GM18505 (cell line): ENCODE measurements at regions not wholly inside any gene's neighbourhood (a gene's known extent, or its start where the extent isn't known, plus 50 kb on each side); places are given as distances from the start of the nearest gene placed in this dataset.
"Not testable (repeated sequence)": the region's sequence is repeated elsewhere in the genome, so short reads cannot be mapped to it uniquely, and the experiment has no call there.

Experiments used
- ATAC-seq: cut with Tn5 transposase; IDR thresholded peaks from one replicate; pipeline ENCODE4 v1.9.1; 2021; ENCODE audit not compliant: unreplicated experiment
- POLR2A ChIP-seq: IDR thresholded peaks from 4 replicates; pipeline ENCODE4 v1.6.1; 2011; ENCODE audit warnings: borderline replicate concordance; ENCODE audit not compliant: insufficient read depth, insufficient read length; ENCODE audit errors: extremely low read depth

DNA sequence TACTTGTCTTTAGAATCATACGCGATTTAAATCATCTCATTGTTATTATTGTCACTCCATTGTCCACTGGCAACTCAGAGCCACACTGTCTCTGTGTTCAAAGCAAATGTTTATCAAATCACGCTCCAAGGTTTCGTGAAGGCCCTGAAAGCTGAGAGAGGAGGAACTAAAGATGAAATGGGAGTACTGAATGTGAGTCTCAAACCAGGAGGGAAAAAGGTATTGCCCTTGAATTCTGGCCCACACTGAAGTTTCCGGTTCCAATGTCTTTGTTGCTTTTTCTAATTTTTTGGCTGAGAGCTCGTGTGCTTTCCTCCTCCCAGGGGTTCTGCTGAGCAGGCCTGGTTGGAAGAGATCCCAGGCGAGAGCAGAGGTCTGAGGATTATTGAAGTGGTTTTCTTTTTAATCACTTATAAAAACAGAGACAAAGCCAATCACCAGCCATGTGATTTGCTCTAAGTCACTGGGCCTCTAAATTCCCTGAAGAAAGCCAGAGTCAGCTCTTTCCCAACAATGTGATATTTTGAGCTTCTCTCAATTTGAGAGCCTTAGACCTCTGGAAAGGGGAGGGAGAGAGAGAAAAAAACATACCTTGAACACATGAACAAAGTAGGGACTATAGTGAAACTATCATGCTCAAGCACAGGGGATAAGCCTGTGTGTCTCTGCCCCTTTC lies 420.8 kb upstream of the GRAMD2B start:
- TF ChIP-seq POLR2A: no peak
- ATAC-seq: no peak

DNA sequence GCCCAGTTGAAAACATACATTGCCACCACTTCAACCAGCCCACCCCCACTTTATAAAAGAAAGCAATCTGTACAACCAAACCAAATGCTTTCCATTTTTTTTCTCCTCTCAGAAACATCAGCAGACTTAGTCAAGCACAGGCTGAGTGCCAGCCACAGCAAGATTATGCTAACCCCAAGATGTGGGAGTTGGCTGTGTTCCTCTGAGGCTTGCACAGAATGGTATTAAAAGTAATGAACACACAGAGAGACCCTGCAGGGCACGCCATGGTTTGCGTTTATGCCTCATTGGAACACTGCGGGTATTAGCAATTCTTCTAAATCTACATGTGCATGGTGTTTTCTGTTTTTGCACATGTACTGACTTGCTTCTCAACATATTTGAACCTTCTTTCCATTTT lies 419.9 kb upstream of the GRAMD2B start:
- no peak for TF ChIP-seq POLR2A
- no peak for ATAC-seq

DNA sequence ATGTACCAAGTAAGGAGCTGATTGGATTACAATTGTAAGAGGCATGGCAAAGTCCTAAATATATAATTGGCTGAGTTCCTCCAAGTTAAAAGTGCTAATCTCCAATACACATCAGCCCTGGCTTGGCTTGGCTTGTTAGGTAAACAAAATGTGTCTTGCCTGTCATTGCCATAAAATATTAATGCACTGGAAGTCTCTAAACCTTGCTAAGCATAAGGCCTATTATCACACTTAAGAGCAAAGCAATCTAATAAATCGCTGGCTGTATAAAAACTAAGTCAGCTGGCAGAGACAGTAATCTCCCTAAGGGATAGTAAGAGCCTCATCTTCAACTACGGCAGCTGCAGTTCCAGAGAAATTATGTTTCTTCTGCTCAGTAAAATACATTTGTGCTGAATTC lies 418.6 kb upstream of the GRAMD2B start:
- TF ChIP-seq POLR2A: no peak
- ATAC-seq: no peak

DNA sequence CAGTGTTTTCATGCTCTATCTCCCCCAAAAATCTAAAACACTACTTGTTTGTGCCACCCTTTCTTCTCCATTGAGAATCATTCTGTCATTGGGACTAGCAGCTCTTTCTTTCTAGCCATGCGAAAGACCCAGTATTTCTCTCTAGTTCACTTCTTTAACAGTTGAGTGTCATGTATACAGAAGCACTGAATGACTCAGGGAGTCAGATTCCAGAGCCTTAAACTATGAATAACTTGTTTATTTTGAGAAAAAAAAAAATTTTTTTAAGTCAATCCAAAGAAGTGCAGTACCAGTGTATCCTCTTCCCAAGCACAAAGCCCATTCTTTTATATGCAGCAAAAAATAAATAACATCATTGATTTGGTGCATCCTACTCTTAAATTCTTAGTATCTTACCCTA lies 415.4 kb upstream of the GRAMD2B start:
- no peak for TF ChIP-seq POLR2A
- no peak for ATAC-seq

DNA sequence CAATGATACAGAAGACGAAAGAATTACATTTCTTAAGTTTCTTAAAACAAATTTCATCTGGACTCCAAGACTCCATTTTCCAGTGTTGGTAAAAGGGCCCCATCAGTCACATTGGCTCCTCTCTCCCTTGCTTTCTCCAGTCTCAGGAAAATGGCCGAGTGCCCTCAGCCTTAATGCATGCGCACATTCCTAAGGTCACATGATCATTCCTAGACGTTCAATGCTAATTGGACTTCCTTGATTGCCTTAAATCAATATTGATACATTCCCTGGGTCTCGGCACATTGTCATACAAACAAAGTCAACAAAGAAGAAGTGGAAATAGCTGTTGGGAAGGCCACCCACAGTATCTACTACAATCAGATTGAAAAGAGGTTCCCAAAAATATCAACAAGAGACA lies 413.6 kb upstream of the GRAMD2B start:
- no peak for TF ChIP-seq POLR2A
- no peak for ATAC-seq

DNA sequence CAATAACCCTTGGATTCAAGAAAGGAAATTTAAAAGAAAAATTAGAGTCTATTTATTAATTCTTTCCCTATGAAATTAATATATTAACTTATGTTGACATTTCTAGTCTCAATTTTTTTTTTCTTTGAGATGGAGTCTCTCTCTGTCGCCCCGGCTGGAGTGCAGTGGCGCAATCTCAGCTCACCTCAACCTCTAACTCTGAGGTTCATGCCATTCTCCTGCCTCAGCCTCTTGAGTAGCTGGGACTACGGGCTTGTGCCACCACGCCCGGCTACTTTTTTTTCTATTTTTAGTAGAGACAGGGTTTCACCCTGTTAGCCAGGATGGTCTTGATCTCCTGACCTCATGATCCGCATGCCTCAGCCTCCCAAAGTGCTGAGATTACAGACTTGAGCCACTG lies 411.7 kb upstream of the GRAMD2B start:
- ATAC-seq: not testable (repeated sequence)

DNA sequence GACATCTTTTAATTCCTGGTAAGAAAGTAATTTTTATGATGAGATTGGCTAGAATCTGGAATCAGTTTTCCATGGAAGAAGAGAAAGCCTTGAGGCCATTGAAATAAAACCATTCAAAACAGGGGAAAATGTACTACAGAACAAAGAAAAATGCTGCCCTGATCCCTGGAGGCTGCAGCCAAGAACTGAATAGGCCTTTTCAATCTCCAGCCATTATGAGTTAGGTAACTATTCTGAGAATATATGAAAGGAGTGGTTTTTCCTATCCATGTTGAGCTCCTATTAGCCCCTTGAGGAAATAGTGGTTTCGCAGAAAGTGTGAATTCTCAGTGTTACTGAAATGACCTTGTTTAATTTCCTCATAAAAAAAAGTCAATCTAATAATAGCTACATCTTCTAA lies 408.5 kb upstream of the GRAMD2B start:
- no peak for TF ChIP-seq POLR2A
- no peak for ATAC-seq

DNA sequence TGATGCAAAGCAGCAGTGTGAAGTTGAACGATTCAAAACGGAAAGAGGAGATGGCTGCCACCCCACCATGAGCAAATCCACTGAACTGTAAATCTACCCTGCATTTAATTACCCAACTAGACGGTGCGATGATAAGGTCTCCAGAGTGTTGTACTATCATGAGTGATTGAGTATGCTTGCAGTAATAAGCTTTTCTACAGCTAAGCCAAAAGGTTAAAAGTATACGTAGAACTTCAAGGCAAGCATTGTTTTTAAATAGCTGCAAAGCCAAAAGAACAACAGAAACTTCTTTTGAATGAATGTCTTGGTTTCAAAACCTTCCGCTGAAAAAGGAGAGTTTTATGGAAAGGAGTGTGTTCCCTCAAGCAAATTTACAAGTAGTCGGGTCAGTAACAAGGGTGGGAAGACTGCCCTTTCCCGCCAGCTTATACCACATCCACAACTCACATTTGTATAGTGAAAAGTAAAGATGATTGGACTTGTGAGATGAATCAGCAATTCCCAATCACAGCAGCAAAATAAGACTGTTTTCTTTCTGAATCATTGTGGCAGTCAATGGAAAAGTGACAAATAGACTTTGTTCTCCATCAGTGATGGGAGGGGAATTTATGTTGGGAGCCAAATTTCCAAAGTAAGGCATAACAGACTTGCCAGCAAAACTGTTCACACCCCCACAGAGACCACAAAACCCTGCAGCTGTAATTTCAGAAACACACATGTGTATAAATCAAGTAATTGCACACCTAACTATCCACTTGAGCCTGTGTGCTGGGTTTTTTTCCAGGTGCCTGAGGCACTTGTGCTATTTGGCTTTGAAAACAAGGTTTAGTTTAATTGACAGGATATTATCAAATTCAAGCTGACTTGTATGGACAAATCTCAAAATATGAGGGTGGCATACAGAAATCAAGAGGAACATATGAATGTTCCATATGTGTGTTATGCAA lies 407.7 kb upstream of the GRAMD2B start:
- no peak for TF ChIP-seq POLR2A
- no peak for ATAC-seq

DNA sequence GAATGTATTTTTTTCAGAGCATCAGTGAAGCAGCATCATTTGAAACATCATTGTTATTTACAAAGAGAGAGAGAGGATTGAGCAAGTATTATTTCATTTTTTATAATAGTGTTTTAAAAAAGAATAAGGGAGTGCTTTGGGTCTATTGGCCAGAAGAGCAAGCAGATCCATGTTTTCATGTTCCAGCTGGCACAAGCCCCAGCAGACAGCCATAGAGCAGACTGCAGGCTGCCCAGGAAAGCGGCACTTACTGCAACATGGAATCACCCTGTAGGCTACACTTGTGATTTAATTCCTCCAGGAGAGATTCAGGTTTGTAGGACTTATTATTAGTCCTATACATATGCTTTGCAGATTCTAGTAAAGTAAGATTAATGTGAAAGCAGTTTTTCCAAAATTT lies 407.0 kb upstream of the GRAMD2B start:
- ATAC-seq: no peak
- TF ChIP-seq POLR2A: no peak

DNA sequence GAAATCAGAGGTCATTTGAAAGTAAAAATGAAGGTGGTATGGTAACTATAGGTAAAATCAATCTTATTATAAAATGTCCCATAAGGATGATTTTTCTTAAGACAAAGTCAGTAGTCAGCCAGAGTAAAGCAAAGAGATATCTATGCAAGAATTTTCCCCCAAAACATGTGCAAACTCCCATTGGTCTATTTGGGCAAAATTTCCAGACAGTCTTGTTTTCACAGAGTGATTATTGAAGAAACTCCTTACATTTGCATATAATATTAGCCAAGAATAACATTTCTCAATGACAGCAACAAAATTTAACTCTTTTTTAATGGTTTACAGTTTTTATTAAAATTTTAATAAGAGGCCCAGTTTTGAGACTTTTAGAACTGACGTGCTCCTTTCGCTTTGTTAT lies 406.1 kb upstream of the GRAMD2B start:
- TF ChIP-seq POLR2A: no peak
- ATAC-seq: no peak

DNA sequence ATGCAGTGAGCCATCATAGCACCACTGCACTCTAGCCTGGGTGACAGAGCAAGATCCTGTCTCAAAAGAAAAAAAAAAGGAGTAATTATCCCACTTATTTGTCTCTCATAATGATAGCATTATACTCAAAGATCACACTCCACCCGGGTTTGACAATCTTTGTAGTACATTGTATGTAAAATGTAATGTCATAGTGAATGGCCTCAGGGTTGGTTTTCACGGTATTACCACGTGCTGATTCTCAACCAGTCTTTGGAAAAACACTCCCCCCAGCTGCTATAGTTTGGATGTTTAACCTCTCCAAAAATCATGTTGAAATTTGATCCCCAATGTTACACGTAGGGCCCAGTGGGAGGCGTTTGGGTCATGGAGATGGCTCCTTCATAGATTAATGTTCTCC lies 402.4 kb upstream of the GRAMD2B start:
- no peak for TF ChIP-seq POLR2A
- no peak for ATAC-seq

DNA sequence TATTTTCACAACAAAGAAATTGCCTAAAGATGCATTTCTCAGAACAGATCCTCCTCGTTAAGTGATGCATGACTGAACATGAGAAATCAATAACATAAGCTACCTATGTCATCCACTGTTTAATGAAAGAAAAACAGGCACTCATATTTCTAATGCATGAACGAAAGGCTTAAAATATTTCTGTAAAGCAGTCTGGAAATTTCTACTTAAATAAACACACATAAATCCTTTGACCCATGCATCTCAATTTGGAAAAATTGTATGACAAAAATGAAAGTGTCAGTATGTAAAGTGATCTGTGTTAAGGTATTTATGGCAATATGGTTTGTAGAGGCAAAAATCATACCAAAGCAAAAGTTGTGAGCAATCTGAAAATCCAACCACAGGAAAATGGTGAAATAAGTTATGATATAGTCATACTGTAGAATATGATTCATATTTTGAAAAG lies 399.2 kb upstream of the GRAMD2B start:
- no peak for ATAC-seq
- TF ChIP-seq POLR2A: no peak

DNA sequence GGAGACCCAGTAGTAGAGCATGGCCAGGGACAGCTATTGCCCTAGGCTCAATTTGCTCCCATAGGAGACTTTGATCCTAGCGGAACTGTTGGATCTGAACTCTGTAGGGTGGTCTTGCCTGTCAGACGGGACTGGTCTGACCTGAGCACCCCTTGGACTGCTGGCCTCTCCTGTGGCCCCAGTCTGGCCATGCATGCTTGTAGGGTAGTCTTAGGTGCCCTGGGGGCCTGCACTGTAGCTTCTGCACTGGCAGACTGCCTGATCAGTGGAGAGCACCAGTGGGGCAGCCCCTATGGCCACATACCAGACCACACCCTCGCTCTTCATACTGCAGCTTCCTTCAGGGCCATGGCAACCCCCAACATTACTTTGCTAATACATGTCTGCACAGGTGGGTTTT lies 396.1 kb upstream of the GRAMD2B start:
- TF ChIP-seq POLR2A: no peak
- ATAC-seq: no peak

DNA sequence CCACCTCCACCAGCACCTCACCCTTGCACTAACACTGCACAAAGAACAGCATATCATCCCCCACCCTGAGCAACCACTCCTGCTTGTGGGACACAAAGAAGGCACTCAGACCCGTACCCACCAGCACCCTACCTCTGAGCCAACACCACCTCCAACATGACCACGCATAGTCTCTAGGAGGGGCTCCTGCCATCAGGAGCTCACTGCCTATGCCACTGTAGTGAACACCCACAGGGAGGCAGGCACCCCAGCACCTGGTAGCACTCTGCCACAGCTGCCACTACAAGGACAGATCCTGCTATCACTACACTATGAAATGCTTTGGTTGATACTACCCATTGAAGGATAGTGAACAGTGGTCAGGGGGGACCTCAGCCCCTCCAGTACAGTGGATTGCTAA lies 395.6 kb upstream of the GRAMD2B start:
- TF ChIP-seq POLR2A: no peak
- ATAC-seq: no peak
